ENCODE measurements at regions not wholly inside any gene's neighbourhood (a gene's known extent, or its start where the extent isn't known, plus 50 kb on each side); places are given as distances from the start of the nearest gene placed in this dataset.

DNA sequence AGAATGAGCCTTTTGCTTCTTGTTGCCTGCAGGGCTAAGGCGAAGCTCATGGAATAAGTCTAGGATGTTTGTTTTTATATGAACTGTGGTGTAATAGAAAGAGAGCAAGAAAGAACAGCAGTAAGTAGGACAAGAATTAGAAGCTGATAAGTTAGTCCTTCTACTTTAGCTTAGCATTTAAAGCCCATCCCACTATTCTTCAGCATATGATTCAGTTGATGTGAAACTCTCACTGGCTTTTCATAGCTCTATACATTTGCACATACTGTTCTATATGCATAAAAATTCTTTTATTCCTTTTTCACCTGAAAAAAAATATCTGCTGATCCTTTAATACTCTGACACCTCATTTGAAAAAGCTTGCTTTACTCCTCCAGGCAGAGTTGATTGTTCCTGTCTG is 712.0 kb downstream of the USP25 start:
- TF ChIP-seq, protein P1, sequence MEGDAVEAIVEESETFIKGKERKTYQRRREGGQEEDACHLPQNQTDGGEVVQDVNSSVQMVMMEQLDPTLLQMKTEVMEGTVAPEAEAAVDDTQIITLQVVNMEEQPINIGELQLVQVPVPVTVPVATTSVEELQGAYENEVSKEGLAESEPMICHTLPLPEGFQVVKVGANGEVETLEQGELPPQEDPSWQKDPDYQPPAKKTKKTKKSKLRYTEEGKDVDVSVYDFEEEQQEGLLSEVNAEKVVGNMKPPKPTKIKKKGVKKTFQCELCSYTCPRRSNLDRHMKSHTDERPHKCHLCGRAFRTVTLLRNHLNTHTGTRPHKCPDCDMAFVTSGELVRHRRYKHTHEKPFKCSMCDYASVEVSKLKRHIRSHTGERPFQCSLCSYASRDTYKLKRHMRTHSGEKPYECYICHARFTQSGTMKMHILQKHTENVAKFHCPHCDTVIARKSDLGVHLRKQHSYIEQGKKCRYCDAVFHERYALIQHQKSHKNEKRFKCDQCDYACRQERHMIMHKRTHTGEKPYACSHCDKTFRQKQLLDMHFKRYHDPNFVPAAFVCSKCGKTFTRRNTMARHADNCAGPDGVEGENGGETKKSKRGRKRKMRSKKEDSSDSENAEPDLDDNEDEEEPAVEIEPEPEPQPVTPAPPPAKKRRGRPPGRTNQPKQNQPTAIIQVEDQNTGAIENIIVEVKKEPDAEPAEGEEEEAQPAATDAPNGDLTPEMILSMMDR (conservative IDR thresholded peaks at IDR 0.05; ENCODE audit: low read depth in 2 of 2): no peak
- no peak for TF ChIP-seq EZH2 (IDR thresholded peaks at IDR 0.05; ENCODE audit: low read depth, unreplicated experiment)
- no peak for TF ChIP-seq ZNF331 (CRISPR knock-in tag; IDR thresholded peaks at IDR 0.05; ENCODE audit: low read depth)
- no peak for TF ChIP-seq EZH2phosphoT487 (IDR thresholded peaks at IDR 0.05; ENCODE audit: unreplicated experiment)
- no peak for TF ChIP-seq CREB1 (CRISPR knock-in tag; IDR thresholded peaks at IDR 0.05; ENCODE audit: low read depth)
- TF ChIP-seq JUNB (IDR thresholded peaks at IDR 0.05; ENCODE audit: unreplicated experiment): no peak
- TF ChIP-seq POLR2AphosphoS5 (IDR thresholded peaks at IDR 0.05; ENCODE audit: low read depth): no peak
- TF ChIP-seq, protein P2, sequence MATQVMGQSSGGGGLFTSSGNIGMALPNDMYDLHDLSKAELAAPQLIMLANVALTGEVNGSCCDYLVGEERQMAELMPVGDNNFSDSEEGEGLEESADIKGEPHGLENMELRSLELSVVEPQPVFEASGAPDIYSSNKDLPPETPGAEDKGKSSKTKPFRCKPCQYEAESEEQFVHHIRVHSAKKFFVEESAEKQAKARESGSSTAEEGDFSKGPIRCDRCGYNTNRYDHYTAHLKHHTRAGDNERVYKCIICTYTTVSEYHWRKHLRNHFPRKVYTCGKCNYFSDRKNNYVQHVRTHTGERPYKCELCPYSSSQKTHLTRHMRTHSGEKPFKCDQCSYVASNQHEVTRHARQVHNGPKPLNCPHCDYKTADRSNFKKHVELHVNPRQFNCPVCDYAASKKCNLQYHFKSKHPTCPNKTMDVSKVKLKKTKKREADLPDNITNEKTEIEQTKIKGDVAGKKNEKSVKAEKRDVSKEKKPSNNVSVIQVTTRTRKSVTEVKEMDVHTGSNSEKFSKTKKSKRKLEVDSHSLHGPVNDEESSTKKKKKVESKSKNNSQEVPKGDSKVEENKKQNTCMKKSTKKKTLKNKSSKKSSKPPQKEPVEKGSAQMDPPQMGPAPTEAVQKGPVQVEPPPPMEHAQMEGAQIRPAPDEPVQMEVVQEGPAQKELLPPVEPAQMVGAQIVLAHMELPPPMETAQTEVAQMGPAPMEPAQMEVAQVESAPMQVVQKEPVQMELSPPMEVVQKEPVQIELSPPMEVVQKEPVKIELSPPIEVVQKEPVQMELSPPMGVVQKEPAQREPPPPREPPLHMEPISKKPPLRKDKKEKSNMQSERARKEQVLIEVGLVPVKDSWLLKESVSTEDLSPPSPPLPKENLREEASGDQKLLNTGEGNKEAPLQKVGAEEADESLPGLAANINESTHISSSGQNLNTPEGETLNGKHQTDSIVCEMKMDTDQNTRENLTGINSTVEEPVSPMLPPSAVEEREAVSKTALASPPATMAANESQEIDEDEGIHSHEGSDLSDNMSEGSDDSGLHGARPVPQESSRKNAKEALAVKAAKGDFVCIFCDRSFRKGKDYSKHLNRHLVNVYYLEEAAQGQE (IDR thresholded peaks at IDR 0.05; ENCODE audit: unreplicated experiment): no peak
- TF ChIP-seq ZNF114 (CRISPR knock-in tag; IDR thresholded peaks at IDR 0.05): no peak
- no peak for TF ChIP-seq STAT1 (IDR thresholded peaks at IDR 0.05; ENCODE audit: unreplicated experiment)

Data from GM23338 (cell line).